ENCODE measurements at regions not wholly inside any gene's neighbourhood (a gene's known extent, or its start where the extent isn't known, plus 50 kb on each side); places are given as distances from the start of the nearest gene placed in this dataset.

GRCh38 chr3:26050776-26051175, 260.9 kb downstream of the OXSM start:
- DNase-seq (ENCODE audit: low read depth, low spot score): no peak
- Histone ChIP-seq H3K9me3 (ENCODE audit: control insufficient read depth, insufficient read depth, low read length) (no peaks in the 10 kb centered on the region), H3K36me3 (ENCODE audit: control insufficient read depth, insufficient read depth, low read length) (no peaks in the 10 kb centered on the region), H3K4me1 (ENCODE audit: control insufficient read depth, insufficient read depth, low read length) (no peaks in the 10 kb centered on the region), H3K4me3 (ENCODE audit: low read length) (no peak overlapping the region), H3K27ac (ENCODE audit: low read length) (no peak overlapping the region), H3K27me3 (ENCODE audit: control insufficient read depth, insufficient read depth, low read length) (no peaks in the 10 kb centered on the region)
- WGBS (ENCODE audit: insufficient coverage, insufficient read length): no CpG with 5 or more reads among the region's 1 CpG

GRCh38 chr3:26058901-26059321, 269.0 kb downstream of the OXSM start:
- no CpG with 5 or more reads among the region's 4 CpGs for WGBS (ENCODE audit: insufficient coverage, insufficient read length)
- no peaks in the 10 kb centered on the region for H3K9me3 ChIP-seq (ENCODE audit: control insufficient read depth, insufficient read depth, low read length)
- DNase-seq (ENCODE audit: low read depth, low spot score): no peak

GRCh38 chr3:26061947-26062346, 272.1 kb downstream of the OXSM start:
- no peaks in the 10 kb centered on the region for H3K36me3 ChIP-seq (ENCODE audit: control insufficient read depth, insufficient read depth, low read length)
- H3K4me3 ChIP-seq (ENCODE audit: low read length): no peak overlapping the region
- H3K4me1 ChIP-seq (ENCODE audit: control insufficient read depth, insufficient read depth, low read length): no peaks in the 10 kb centered on the region
- no peaks in the 10 kb centered on the region for H3K27me3 ChIP-seq (ENCODE audit: control insufficient read depth, insufficient read depth, low read length)
- DNase-seq (ENCODE audit: low read depth, low spot score): no peak
- H3K27ac ChIP-seq (ENCODE audit: low read length): no peak overlapping the region
- no peaks in the 10 kb centered on the region for H3K9me3 ChIP-seq (ENCODE audit: control insufficient read depth, insufficient read depth, low read length)

More at GRCh38 chr3:26058901-26059321, 269.0 kb downstream of the OXSM start:
- no peaks in the 10 kb centered on the region for H3K36me3 ChIP-seq (ENCODE audit: control insufficient read depth, insufficient read depth, low read length)
- H3K27me3 ChIP-seq (ENCODE audit: control insufficient read depth, insufficient read depth, low read length): no peaks in the 10 kb centered on the region
- no peaks in the 10 kb centered on the region for H3K4me1 ChIP-seq (ENCODE audit: control insufficient read depth, insufficient read depth, low read length)
- no peak overlapping the region for H3K4me3 ChIP-seq (ENCODE audit: low read length)
- no peak overlapping the region for H3K27ac ChIP-seq (ENCODE audit: low read length)

DNA sequence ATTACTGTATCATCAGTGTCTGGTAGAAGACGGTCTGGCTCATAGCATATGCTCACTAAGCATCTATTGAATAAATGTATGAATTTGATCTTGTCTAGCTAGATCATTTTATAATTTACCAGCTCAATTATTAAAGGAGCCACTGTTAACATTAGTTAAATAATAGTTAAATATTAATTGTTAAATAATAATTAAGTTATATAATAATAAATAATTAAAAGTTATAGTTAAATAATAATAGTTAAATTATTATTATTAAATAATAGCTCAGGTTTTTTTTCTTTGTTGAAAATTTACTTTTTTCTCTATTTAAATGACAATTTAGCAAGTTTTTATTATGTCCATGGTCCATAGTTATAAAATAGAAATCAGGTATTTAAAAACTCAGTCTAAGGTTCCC, 274.4 kb downstream of the OXSM start:
- H3K36me3 ChIP-seq (ENCODE audit: control insufficient read depth, insufficient read depth, low read length): no peaks in the 10 kb centered on the region
- DNase-seq (ENCODE audit: low read depth, low spot score): no peak
- WGBS (ENCODE audit: insufficient coverage, insufficient read length): no CpG with 5 or more reads among the region's 1 CpG
- H3K9me3 ChIP-seq (ENCODE audit: control insufficient read depth, insufficient read depth, low read length): no peaks in the 10 kb centered on the region
- no peak overlapping the region for H3K4me3 ChIP-seq (ENCODE audit: low read length)
- no peak overlapping the region for H3K27ac ChIP-seq (ENCODE audit: low read length)
- H3K27me3 ChIP-seq (ENCODE audit: control insufficient read depth, insufficient read depth, low read length): no peaks in the 10 kb centered on the region
- H3K4me1 ChIP-seq (ENCODE audit: control insufficient read depth, insufficient read depth, low read length): no peaks in the 10 kb centered on the region

DNA sequence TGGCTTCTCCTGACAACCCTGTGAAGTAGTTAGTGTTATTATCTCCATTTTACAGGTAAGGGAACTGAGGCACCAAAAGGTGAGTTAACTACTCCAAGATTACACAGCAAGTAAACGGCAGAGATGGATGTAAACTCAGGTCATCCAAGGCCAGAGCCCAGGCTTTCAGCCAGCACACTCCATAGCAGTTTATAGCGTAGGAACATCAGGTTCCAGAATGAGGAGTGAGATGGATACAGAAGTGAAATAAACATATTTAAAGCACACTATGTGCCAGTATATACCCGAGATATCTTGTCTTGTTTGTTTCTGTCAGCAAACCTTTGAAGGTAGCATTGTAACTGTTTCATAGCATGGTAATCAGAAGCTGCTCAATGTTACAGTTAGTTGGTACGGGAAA, 279.0 kb downstream of the OXSM start:
- no peaks in the 10 kb centered on the region for H3K4me1 ChIP-seq (ENCODE audit: control insufficient read depth, insufficient read depth, low read length)
- H3K36me3 ChIP-seq (ENCODE audit: control insufficient read depth, insufficient read depth, low read length): no peaks in the 10 kb centered on the region
- DNase-seq (ENCODE audit: low read depth, low spot score): no peak
- no CpG with 5 or more reads among the region's 4 CpGs for WGBS (ENCODE audit: insufficient coverage, insufficient read length)
- no peaks in the 10 kb centered on the region for H3K27me3 ChIP-seq (ENCODE audit: control insufficient read depth, insufficient read depth, low read length)
- no peaks in the 10 kb centered on the region for H3K9me3 ChIP-seq (ENCODE audit: control insufficient read depth, insufficient read depth, low read length)
- no peak overlapping the region for H3K4me3 ChIP-seq (ENCODE audit: low read length)
- no peak overlapping the region for H3K27ac ChIP-seq (ENCODE audit: low read length)

GRCh38 chr3:26070854-26071253, 281.0 kb downstream of the OXSM start:
- no peaks in the 10 kb centered on the region for H3K9me3 ChIP-seq (ENCODE audit: control insufficient read depth, insufficient read depth, low read length)
- H3K4me1 ChIP-seq (ENCODE audit: control insufficient read depth, insufficient read depth, low read length): no peaks in the 10 kb centered on the region
- no peak overlapping the region for H3K27ac ChIP-seq (ENCODE audit: low read length)
- no peak overlapping the region for H3K4me3 ChIP-seq (ENCODE audit: low read length)
- no peaks in the 10 kb centered on the region for H3K27me3 ChIP-seq (ENCODE audit: control insufficient read depth, insufficient read depth, low read length)
- no peak for DNase-seq (ENCODE audit: low read depth, low spot score)
- no peaks in the 10 kb centered on the region for H3K36me3 ChIP-seq (ENCODE audit: control insufficient read depth, insufficient read depth, low read length)
- no CpG with 5 or more reads among the region's 1 CpG for WGBS (ENCODE audit: insufficient coverage, insufficient read length)

DNA sequence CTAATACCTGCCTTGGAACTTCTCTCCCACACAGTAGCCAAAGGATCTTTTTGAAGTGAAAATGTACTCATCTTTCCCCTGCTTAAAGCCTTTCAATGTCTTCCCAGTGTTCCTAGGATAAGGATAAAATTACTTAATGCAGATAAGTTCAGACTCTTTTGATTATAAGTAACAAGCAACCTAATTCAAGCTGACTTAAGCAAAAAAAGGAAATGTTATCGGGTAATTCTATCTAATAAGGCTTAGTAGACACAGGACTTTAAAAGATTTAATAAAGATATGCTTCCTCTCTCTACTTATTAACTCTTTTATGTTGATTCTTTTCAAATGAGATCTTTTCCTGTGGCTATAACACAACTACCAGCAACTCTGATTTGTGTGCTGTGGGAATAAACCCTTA, 284.2 kb downstream of the OXSM start:
- H3K27ac ChIP-seq (ENCODE audit: low read length): no peak overlapping the region
- H3K27me3 ChIP-seq (ENCODE audit: control insufficient read depth, insufficient read depth, low read length): no peaks in the 10 kb centered on the region
- no peak for DNase-seq (ENCODE audit: low read depth, low spot score)
- WGBS (ENCODE audit: insufficient coverage, insufficient read length): no CpG with 5 or more reads among the region's 1 CpG
- H3K4me1 ChIP-seq (ENCODE audit: control insufficient read depth, insufficient read depth, low read length): no peaks in the 10 kb centered on the region
- H3K36me3 ChIP-seq (ENCODE audit: control insufficient read depth, insufficient read depth, low read length): no peaks in the 10 kb centered on the region
- H3K9me3 ChIP-seq (ENCODE audit: control insufficient read depth, insufficient read depth, low read length): no peaks in the 10 kb centered on the region
- no peak overlapping the region for H3K4me3 ChIP-seq (ENCODE audit: low read length)

GRCh38 chr3:26078539-26078938, 288.6 kb downstream of the OXSM start:
- Histone ChIP-seq H3K36me3 (ENCODE audit: control insufficient read depth, insufficient read depth, low read length) (no peaks in the 10 kb centered on the region), H3K4me3 (ENCODE audit: low read length) (no peak overlapping the region), H3K27me3 (ENCODE audit: control insufficient read depth, insufficient read depth, low read length) (no peaks in the 10 kb centered on the region), H3K9me3 (ENCODE audit: control insufficient read depth, insufficient read depth, low read length) (no peaks in the 10 kb centered on the region), H3K27ac (ENCODE audit: low read length) (no peak overlapping the region), H3K4me1 (ENCODE audit: control insufficient read depth, insufficient read depth, low read length) (no peaks in the 10 kb centered on the region)
- no peak for DNase-seq (ENCODE audit: low read depth, low spot score)
- no CpG with 5 or more reads among the region's 1 CpG for WGBS (ENCODE audit: insufficient coverage, insufficient read length)

DNA sequence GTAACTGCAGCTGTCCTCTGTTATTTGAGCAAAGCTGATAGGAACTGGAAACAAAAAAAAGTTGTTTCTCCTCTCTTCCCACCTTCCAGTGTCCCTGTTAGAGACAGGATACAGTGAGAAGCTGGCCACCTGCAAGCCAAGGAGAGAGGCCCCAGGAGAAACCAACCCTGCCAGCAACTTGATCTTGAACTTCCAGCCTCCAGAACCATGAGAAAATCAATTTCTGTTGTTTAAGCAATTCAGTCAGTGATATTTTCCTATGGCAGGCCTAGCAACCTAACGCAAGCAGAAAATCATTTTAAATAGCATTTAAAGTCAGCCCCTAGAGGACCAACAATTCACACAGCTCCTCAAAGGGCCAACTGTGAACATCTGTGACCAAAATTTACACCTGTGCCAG, 291.3 kb downstream of the OXSM start:
- no peaks in the 10 kb centered on the region for H3K27me3 ChIP-seq (ENCODE audit: control insufficient read depth, insufficient read depth, low read length)
- no peak overlapping the region for H3K4me3 ChIP-seq (ENCODE audit: low read length)
- no peaks in the 10 kb centered on the region for H3K4me1 ChIP-seq (ENCODE audit: control insufficient read depth, insufficient read depth, low read length)
- H3K27ac ChIP-seq (ENCODE audit: low read length): no peak overlapping the region
- no CpG with 5 or more reads among the region's 1 CpG for WGBS (ENCODE audit: insufficient coverage, insufficient read length)
- no peak for DNase-seq (ENCODE audit: low read depth, low spot score)
- no peaks in the 10 kb centered on the region for H3K36me3 ChIP-seq (ENCODE audit: control insufficient read depth, insufficient read depth, low read length)
- H3K9me3 ChIP-seq (ENCODE audit: control insufficient read depth, insufficient read depth, low read length): no peaks in the 10 kb centered on the region

DNA sequence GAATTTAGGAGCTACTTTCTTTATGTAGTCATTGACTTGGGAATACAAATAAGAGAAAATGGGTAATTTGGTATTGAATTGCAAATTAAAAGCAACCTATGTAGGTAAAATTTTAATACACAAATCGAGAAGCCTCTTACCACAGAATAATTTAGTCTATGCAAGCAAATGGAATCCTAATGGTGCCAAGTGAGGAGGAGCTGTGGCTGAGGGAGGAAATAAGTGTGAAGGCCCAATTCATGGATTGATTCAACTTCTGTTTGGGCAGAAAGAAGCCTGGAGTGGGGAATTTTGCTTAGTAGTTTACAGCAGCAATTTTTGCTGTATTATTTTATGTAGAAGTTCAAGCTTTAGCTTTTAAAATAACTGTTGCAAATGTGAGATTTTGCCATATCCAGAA, 291.9 kb downstream of the OXSM start:
- no CpG with 5 or more reads among the region's 1 CpG for WGBS (ENCODE audit: insufficient coverage, insufficient read length)
- Histone ChIP-seq H3K36me3 (ENCODE audit: control insufficient read depth, insufficient read depth, low read length) (no peaks in the 10 kb centered on the region), H3K27me3 (ENCODE audit: control insufficient read depth, insufficient read depth, low read length) (no peaks in the 10 kb centered on the region), H3K4me3 (ENCODE audit: low read length) (no peak overlapping the region), H3K9me3 (ENCODE audit: control insufficient read depth, insufficient read depth, low read length) (no peaks in the 10 kb centered on the region; the same call in 1 of the 2 replicates), H3K27ac (ENCODE audit: low read length) (no peak overlapping the region), H3K4me1 (ENCODE audit: control insufficient read depth, insufficient read depth, low read length) (no peaks in the 10 kb centered on the region)
- no peak for DNase-seq (ENCODE audit: low read depth, low spot score)

DNA sequence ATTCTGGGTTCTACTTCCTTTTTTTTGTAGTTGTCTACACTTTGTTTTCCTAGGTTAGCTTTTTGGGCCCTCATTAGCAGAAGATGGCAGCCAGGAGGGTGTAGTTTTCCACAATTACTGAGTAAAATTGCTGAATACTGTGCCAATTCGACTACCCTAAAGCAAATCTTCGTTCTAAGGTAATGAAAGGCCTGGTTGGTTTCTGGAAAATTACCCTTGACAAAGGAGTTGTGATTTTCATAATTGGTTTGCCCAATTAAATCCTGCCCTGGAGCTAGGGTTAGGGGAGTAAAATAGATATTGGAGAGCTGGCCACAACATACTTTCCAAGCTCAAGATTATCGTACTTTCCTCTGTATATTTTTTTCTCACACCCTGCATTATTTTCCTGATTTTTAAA, 293.0 kb downstream of the OXSM start:
- Histone ChIP-seq H3K9me3 (ENCODE audit: control insufficient read depth, insufficient read depth, low read length) (no peaks in the 10 kb centered on the region; the same call in 1 of the 2 replicates), H3K27ac (ENCODE audit: low read length) (no peak overlapping the region), H3K36me3 (ENCODE audit: control insufficient read depth, insufficient read depth, low read length) (no peaks in the 10 kb centered on the region), H3K27me3 (ENCODE audit: control insufficient read depth, insufficient read depth, low read length) (no peaks in the 10 kb centered on the region), H3K4me1 (ENCODE audit: control insufficient read depth, insufficient read depth, low read length) (no peaks in the 10 kb centered on the region), H3K4me3 (ENCODE audit: low read length) (no peak overlapping the region)
- DNase-seq (ENCODE audit: low read depth, low spot score): no peak
- WGBS (ENCODE audit: insufficient coverage, insufficient read length): no CpG with 5 or more reads among the region's 3 CpGs
